Right lung (tissue), 2 donors: ENCODE measurements at regions not wholly inside any gene's neighbourhood (a gene's known extent, or its start where the extent isn't known, plus 50 kb on each side); places are given as distances from the start of the nearest gene placed in this dataset.
A peak's percentile ranks its signal among the peaks of the same experiment; 100 is the strongest.
"Not testable (repeated sequence)": the region's sequence is repeated elsewhere in the genome, so short reads cannot be mapped to it uniquely, and the experiment has no call there.

Source experiments
- DNase-seq, 2 donors: peaks; one replicate each; pipeline ENCODE4 v3.0.0-alpha.2; 2013

DNA sequence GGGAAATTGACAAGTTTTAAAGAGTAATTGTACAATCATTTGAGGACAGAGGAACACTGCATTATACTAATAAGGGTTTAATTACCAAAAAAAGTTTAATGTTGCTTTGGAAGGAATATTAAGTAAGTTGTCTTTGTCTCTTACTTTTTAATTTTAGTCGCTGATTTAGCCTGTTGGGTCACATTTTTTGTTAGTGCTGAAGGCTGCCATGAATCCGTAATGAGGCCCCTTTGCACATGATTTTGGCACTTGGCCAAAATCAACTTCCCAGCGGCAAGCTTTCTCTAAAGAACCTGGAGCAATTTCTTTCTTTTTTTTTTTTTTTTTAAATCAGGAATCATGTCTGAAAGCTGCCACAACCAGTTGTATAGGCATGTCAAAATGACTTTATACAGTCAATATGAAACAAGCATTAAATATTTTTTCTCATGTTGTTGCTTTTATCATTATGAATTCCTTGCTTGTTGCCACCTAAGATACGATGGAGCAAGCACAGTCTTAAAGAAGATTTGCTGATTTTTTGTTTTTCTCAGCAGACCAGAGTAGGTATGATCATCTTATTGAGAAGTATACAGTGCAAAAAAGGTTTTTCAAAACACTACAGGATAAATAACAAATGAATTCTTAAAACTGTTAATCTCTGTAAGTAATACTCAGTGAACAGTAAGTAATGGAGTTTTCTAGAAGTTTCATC, 690.4 kb downstream of the USP25 start:
- peak; percentile 72 to 79 for DNase-seq

DNA sequence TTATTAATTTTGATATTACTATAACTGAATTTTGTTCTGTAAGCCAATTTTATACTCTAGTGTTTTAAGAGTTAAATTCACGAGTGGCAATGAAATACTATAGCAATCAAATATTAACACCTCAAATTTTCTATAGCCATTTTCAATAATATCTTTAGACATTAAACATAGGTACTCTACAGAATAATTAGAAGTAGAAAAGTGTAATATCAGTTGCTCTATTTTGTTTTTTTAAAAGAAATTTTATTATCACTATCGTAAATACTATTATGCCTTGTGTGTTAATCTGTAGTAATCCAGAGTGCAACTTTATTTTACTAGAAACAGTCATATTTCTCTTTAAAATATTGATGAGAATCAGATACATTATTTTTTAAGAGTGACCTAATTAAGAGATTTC, 691.2 kb downstream of the USP25 start:
- no peak for DNase-seq

DNA sequence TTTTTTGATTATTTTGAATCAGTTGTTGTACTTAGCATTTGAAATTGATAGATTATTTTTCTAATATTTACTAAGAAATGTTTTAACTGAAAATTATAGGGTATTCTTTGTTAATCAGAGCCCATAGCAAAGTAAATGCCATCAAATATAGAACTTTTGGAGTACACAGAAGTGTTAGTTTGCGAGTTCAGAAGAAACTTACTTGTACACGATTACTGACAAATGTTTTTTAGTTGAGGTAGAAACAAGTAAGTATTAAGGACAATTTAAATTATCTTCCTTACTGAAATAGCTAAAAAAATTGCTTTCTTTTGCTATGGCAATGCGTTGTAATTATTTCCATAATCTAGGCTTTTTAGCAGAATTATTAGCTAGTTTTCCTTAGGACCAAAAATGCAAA, 692.2 kb downstream of the USP25 start:
- DNase-seq: no peak

DNA sequence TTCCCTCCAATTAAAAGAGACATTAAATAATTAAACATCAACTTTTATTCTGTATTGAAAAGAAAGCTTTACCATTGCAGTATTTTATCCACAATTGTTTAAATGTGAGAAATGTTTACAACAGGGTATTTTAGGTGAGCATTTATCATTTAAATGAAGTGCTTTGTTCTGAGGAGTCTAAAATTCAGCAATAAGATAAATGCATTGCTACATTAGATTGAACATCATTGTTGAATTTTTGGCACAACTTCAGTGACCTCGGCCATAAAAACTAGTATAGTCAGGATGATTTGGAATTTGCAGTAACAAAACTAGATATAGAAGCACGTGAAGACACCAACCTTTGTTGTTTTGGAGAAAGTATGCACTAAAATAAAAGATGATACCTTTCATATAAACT, 692.9 kb downstream of the USP25 start:
- DNase-seq: no peak

DNA sequence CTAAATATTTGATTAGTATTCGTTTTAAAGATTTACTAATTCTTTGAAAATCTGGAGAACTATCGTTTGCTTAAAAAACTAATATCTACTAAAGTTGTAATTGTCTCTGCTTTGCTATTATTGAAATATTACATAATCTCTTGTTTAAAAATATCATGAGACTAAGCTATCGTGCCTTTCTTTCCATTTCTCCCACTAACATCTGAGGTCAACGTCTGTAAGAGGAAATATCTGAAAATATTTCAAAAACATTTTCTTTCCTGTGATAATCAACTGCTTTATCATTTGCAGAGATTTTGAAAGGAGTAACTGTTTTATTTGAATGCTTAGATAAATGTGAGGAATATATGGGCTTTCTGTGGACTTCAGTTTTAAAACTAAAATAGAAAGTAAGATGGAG, 694.1 kb downstream of the USP25 start:
- DNase-seq: no peak

DNA sequence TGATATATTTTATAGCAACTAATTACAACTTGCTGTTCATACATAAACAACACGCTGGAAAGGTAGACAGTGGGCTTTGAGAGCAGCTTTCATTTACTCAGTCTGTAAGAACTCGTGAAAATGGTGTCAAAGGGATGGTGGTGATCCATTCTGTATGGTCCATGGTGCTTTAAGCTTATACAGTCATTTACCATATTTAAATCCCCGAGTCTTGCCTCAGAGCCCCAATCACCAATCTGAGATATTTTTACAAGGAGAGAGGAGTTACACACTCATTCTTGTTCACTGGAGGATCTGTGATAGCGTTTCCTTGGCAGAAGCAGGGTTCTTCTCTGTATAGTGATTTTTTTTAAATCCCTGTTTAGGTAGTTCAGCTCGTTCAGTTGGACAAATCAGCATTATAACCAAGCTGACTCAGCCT, 694.6 kb downstream of the USP25 start:
- DNase-seq: no peak

DNA sequence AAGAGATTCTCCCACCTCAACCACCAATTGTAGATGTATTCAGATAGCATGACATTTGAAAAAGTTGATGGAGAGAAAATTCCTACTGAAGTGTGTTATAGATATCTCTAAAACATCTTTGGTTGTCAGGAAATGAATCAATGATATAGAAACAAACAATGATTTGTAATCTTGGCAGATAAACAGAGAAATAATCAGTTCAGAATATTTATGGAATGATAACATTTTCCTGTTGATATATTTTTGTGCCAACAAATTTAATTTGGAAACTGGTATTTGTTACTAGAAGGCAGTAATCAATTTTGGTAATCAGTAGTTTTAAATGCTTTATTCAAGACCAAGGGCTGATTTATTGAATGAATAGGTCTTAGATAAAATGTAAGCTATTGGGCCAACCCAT, 695.6 kb downstream of the USP25 start:
- no peak for DNase-seq

DNA sequence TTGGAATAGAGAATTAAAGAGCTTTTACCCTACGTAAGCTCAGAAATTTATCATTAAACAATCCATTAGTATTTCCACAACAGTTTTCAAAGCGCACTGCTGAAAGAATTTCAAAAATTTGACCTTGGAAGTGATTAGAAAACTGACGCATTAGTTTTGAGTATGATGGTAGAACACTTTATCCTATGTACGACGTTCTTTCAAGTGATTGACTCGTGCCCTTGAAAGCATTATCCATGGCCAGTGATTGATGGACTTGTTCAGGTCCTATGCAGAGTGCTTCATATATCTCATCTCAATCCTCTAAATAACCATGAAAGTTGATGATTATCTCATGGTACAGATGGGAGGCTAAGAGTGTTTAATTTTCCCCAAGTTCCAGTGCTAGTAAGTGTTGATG, 697.2 kb downstream of the USP25 start:
- DNase-seq: no peak

DNA sequence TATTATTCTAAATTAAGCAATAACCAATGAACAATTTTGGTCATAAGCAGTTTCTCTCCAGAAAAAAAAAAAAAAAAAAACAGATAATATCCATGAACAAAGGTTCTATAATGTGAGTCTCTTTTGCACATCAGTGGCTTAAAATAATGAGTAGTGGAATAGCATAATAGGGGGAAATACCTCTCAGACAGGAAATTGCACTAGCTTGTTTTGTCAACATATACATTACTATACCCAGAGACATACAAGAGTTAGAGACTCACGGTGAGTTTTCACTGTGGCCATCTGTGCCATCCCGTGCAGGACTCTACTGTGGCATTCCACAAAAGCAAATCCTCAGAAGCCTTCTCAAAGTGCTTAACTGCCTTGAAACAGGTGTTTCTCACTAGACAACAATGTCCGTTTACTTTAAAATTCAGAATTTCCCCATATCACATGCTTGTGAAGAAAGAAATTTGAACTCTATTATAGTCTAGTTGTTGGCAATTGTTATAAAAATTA, 697.9 kb downstream of the USP25 start:
- DNase-seq: no peak

DNA sequence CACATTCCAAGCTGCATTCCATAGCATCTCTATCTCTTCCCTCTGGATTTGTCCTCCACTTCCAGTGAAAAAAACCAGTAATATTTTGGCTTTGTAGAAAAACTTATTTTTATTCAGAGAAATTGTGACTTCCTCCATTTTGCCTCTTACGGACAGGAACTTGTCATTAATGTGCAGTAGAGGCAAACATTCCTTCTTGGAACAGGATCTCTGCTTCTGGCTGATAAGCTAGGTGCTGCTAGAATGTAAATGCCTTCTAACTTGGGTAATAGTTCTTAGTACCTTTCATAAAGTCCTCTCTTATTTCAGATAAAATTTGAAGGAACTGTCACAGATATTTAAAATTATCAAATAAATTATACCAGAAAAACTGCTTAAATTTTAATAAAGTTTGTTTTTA, 707.8 kb downstream of the USP25 start:
- no peak for DNase-seq

DNA sequence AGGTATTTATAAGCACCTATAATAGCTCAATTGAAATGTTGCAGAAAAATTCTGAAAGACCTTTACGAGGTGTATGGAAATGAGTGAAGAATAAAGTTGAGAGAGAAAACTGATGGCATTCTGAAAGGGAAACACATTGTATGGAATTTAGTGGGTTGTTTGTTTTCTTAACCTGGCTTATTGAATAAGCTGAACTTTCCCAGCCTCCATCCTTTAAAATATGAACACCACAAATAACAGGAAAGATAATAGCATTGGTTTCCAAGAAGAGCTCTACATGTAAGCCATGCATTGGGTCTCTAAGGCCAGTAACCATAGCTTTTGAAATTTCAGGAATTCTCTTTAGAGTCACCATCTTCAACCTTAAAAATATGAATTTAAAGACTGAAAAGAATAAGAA, 709.0 kb downstream of the USP25 start:
- no peak for DNase-seq

DNA sequence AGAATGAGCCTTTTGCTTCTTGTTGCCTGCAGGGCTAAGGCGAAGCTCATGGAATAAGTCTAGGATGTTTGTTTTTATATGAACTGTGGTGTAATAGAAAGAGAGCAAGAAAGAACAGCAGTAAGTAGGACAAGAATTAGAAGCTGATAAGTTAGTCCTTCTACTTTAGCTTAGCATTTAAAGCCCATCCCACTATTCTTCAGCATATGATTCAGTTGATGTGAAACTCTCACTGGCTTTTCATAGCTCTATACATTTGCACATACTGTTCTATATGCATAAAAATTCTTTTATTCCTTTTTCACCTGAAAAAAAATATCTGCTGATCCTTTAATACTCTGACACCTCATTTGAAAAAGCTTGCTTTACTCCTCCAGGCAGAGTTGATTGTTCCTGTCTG, 712.0 kb downstream of the USP25 start:
- DNase-seq: no peak

DNA sequence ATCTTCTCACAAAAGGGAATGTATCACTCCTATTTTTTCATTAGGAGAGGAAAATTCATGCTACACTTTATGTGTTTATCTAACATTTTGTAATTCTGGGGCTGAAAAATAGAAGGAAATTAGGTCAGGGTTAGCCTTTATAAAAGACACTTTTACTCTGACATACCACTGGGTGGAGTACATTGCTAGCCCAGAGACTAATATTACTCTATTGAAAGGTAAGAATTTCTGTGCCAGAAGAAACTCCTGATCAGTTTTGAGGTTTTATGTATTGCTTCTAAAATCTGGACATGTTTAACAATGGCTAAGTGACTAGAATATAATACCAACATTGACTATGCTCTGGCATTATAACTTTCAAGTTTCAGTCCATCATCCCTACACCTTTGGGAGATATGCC, 724.6 kb downstream of the USP25 start:
- no peak for DNase-seq

DNA sequence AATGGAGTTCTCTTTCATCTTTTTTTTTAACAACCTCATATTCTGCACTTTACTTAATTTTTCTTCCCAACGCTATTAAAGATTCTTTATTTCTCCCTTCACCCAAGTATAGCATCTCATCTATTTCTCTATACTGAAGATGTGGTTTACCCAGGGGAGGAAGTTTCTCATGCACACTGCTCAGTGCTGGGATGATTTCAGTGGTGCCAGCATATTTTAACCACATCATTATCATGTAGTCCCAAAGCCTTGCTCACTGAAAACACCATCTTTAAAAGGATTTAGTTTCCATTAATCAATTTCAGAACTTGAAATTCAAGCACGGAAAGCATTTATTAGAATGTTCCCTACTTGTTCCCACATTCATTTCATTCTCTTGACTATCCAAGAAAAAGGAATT, 725.7 kb downstream of the USP25 start:
- no peak for DNase-seq

DNA sequence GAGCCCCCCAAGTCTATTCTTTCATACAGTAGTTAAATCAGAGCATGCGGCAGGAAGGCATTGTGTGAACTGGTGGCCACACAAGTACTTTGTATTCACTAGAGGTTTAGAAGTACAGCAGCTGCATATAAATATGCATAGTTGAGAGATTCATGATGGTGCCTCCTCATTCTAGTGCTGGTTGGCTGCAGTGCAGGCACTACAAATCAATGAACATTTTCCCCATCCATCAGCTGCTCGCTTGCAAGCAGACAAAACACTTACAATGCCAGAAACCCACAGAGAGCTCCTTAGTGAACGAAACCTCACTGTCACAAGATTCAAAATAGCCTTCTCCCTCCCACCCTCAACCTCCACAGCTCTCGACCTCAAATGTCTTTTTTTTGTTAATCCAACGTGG, 726.2 kb downstream of the USP25 start:
- DNase-seq: peak in 1 of 2 donors; percentile 9

DNA sequence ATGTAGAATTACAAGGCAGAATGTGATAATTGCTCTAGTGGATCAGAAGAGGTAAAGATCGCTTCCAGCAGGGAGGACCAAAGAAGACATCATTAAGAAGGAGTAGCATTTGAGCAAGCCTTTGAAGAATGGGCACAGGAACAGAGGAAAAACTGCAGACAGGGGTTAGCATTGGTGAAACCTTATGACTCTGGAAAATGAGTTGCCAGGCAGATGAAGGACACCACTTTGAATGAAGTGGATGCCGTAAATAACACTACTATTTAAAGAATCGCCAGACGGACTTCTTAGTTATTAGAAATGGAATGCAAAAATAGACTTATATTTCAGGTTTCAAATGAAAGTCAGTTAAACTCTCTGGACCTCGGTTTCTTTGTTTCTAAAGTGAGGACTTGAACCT, 727.7 kb downstream of the USP25 start:
- DNase-seq: no peak

DNA sequence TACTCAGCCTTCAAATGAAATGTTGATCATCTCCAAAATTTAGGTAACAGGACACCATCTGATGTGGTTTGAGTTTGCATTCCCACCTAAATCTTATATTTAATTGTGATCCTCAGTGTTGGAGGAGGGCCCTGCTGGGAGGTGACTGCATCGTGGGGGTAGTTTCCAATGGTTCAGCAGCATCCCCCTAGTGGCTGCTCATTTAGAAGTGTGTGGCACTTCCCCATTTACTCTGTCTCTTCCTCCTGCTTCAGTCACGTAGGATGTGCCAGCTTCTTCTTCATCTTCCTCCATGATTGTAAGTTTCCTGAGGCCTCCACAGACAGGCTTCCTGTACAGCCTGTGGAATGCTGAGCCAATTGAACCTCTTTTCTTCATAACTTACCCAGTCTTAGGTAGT, 731.2 kb downstream of the USP25 start:
- DNase-seq: no peak

DNA sequence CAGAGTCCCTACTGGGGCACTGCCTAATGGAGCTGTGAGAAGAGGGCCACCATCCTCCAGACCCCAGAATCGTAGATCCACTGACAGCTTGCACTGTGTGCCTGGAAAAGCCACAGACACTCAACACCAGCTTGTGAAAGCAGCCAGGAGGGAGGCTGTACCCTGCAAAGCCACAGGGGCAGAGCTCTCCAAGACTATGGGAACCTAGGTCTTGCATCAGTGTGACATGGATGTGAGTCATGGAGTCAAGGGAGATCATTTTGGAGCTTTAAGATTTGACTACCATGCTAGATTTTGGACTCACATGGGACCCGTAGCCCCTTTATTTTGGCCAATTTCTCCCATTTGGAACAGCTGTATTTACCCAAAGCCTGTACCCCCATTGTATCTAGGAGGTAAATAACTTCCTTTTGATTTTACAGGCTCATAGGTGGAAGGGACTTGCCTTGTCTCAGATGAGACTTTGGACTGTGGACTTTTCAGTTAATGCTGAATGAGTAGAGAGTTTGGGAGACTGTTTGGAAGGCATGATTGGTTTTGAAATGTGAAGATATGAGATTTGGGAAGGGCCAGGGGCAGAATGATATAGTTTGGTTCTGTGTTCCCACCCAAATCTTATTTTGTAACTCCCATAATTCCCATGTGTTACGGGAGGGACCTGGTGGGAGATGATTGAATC, 734.6 kb downstream of the USP25 start:
- DNase-seq: not testable (repeated sequence)

DNA sequence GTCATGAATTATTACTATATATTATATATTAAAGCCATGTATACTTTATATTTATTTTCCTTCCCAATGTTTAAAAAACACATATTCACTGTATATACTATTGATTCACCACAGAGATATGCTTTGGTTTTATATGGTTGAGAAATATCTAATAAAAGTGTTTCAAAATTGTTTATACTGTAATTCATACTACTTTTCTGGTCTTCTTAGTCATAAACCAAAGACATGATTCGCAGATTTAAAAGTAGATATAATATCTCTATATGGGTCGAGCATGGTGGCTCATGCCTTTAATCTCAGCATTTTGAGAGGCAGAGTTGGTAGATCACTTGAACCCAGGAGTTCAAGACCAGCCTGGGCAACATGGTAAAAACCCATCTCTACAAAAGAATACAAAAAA, 738.4 kb downstream of the USP25 start:
- DNase-seq: no peak

DNA sequence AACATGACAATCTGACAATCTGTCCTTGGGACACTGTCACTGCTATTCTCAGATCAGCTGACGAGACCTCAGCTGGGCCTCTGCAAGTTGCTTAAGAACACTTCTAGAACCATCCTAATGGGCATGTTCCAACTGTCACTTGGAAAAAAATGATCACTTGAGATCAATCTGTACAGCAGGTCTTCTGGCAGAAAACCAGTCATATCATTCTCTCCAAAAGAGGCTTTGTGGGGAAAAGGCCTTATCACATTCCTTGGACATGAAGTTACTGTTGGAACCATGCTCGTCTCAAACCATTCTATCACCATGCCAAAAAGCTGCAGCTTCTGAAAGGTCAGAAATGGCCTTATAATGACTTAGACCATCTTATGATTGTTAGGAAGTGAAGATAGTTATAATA, 744.2 kb downstream of the USP25 start:
- peak; percentile 45 to 67 for DNase-seq

DNA sequence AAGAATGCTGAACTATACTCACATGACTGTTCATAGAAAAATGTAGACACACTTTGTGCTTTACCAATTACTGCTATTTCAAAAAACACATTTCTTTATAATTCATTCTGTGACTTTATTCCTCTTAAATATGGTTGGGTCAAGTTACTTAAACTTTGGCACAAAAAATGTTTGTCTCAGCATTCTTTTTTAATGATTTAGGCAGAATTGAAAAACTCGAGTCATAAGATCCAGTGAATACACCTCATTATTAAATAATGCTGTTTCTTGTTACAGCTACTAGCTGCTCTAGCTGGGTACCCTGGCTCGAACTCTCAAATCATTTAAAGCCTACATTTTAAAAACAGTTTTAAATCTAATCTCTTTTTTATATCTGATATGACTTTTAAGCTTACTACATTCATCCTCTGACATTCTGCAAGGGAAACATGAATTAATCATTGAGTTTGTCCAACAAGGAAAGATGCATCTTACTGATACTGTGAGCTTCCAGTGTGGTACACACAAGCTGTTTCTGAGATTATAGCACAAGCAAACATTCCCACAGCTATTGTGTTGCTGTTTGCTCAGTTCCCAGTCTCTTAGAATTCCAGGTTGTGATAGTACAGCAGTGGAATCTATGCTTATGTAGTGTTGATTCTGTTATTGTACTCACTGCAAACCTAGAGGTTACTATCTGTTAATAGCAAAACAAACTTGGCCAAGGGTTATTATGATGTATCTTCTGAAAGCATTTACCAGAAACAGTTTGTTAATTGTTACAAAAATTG, 746.5 kb downstream of the USP25 start:
- DNase-seq: peak in 1 of 2 donors; percentile 23

DNA sequence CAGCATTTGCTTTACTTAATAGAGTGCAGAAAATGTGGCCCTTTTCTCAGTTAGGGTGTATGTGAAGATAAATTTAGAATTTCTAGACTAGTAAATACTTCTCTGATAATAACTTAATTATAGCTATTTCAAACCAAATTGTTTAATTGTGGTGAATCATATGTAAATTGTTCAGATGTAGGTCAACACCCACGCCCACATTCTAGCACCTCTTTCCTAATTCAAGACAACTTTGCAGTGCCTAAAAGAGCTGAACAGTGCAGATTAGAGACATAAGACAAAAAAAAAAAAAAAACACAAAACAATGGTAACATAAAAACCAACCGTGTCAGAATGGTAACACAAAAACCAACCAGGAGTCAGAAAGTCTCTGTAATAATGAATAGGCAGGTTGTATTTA, 758.3 kb downstream of the USP25 start:
- no peak for DNase-seq

DNA sequence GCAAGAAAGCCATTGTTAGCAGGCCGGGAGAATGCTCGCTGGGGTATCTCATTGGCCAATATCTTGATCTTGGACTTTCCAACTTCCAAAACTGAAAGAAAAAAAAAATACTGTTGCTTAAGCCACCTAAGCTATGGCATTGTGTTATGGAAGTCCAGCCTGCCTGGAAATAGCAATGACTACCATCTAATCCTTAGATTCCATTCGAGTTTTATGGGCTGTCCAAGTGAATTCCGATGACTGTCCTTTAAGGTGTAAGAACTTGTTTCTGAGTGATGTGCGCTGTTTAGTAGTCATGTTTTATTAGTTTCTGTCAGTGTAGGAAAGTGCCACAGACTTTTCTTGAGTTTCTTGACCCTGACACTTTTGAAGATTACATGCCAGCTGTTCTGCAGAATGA, 762.6 kb downstream of the USP25 start:
- DNase-seq: no peak
